CD14-positive monocyte (primary cell): ENCODE measurements at regions not wholly inside any gene's neighbourhood (a gene's known extent, or its start where the extent isn't known, plus 50 kb on each side); places are given as distances from the start of the nearest gene placed in this dataset.

Source experiments
- DNase-seq, 3 donors: peaks; one replicate each; pipeline ENCODE4 v3.0.0-alpha.2; 2011 to 2022
- H2AFZ ChIP-seq: 2 replicates; pipeline ENCODE4 v1.6.0; 2012; ENCODE audit warnings: mild to moderate bottlenecking, low read depth, low read length, inconsistent platforms; ENCODE audit not compliant: insufficient read depth, poor library complexity, severe bottlenecking
- H3K27ac ChIP-seq, 2 donors: 1 replicate in 1 of 2; 2 replicates in 1 of 2; pipeline ENCODE4 v1.5.1; 2012 to 2013; ENCODE audit warnings: low read length in 2 of 2, control low read depth in 1 of 2, inconsistent platforms in 1 of 2, low read depth in 1 of 2, mild to moderate bottlenecking in 1 of 2
- H3K27me3 ChIP-seq, 2 donors: one replicate each; pipeline versions ENCODE4 v1.6.0 to v1.6.1; 2011 to 2013; ENCODE audit warnings: low read length in 2 of 2; ENCODE audit not compliant: control insufficient read depth in 2 of 2, insufficient read depth in 2 of 2
- H3K36me3 ChIP-seq, 2 donors: replicated peaks in 1 of 2; 1 replicate in 1 of 2; 2 replicates in 1 of 2; pipeline versions ENCODE4 v1.5.1 to v1.6.1; 2012 to 2013; ENCODE audit warnings: low read length in 2 of 2, control low read depth in 1 of 2, inconsistent platforms in 1 of 2, mild to moderate bottlenecking in 1 of 2; ENCODE audit not compliant: insufficient read depth in 2 of 2, control insufficient read depth in 1 of 2
- H3K4me1 ChIP-seq, 2 donors: 1 replicate in 1 of 2; 2 replicates in 1 of 2; pipeline versions ENCODE4 v1.5.1 to v1.6.1; 2012 to 2013; ENCODE audit warnings: low read length in 2 of 2, control low read depth in 1 of 2, inconsistent platforms in 1 of 2, mild to moderate bottlenecking in 1 of 2, moderate library complexity in 1 of 2; ENCODE audit not compliant: insufficient read depth in 2 of 2, control insufficient read depth in 1 of 2
- H3K4me2 ChIP-seq: replicated peaks from 2 replicates; pipeline ENCODE3; 2012; ENCODE audit warnings: low read length, moderate library complexity, mild to moderate bottlenecking; ENCODE audit not compliant: poor library complexity, severe bottlenecking; ENCODE audit errors: extremely low read depth
- H3K4me3 ChIP-seq, 3 experiments: fragments of 200-600 bp in 1 of 3; sonication (generic) in 1 of 3; replicated peaks in 1 of 3; 1 replicate in 2 of 3; 2 replicates in 1 of 3; pipeline ENCODE4 v1.5.1; 2011 to 2013; ENCODE audit warnings: low read length in 3 of 3, mild to moderate bottlenecking in 3 of 3, control low read depth in 2 of 3, low read depth in 2 of 3, inconsistent platforms in 1 of 3, moderate library complexity in 1 of 3
- H3K79me2 ChIP-seq: 2 replicates; pipeline ENCODE4 v1.6.0; 2012; ENCODE audit warnings: mild to moderate bottlenecking, control low read depth, inconsistent platforms, low read length, moderate library complexity; ENCODE audit not compliant: insufficient read depth
- H3K9ac ChIP-seq: 2 replicates; pipeline ENCODE4 v1.6.0; 2017; ENCODE audit warnings: low read length, mild to moderate bottlenecking; ENCODE audit not compliant: insufficient read depth, poor library complexity, severe bottlenecking
- H3K9me3 ChIP-seq, 2 donors: replicated peaks in 1 of 2; 1 replicate in 1 of 2; 2 replicates in 1 of 2; pipeline versions ENCODE4 v1.5.1 to v1.6.1; 2012 to 2013; ENCODE audit warnings: low read length in 2 of 2, control low read depth in 1 of 2; ENCODE audit not compliant: control insufficient read depth in 1 of 2, insufficient read depth in 1 of 2
- H4K20me1 ChIP-seq: 2 replicates; pipeline ENCODE4 v1.6.0; 2012; ENCODE audit warnings: mild to moderate bottlenecking, low read length, control low read depth, moderate library complexity; ENCODE audit not compliant: insufficient read depth
- H3K27ac Mint-ChIP-seq, 7 donors: one replicate each; pipeline ENCODE4 v1.8.0; 2020; ENCODE audit warnings: mild to moderate bottlenecking in 7 of 7, mixed read lengths in 7 of 7, moderate library complexity in 6 of 7, inconsistent platforms in 2 of 7
- H3K27me3 Mint-ChIP-seq, 3 donors: one replicate each; pipeline ENCODE4 v1.8.0; 2021 to 2022; ENCODE audit warnings: low read depth in 3 of 3, mild to moderate bottlenecking in 3 of 3, mixed read lengths in 3 of 3, moderate library complexity in 3 of 3, inconsistent platforms in 1 of 3
- H3K36me3 Mint-ChIP-seq, 2 donors: one replicate each; pipeline ENCODE4 v1.8.0; 2020; ENCODE audit warnings: mixed read lengths in 2 of 2, inconsistent platforms in 1 of 2, mild to moderate bottlenecking in 1 of 2
- H3K4me1 Mint-ChIP-seq: one replicate; pipeline ENCODE4 v1.8.0; 2020; ENCODE audit warnings: mild to moderate bottlenecking, mixed read lengths
- H3K4me3 Mint-ChIP-seq, 2 donors: one replicate each; pipeline ENCODE4 v1.8.0; 2020; ENCODE audit warnings: mild to moderate bottlenecking in 2 of 2, mixed read lengths in 2 of 2, moderate library complexity in 1 of 2
- H3K9me3 Mint-ChIP-seq, 7 donors: one replicate each; pipeline ENCODE4 v1.8.0; 2020 to 2022; ENCODE audit warnings: mixed read lengths in 7 of 7, mild to moderate bottlenecking in 6 of 7, moderate library complexity in 6 of 7, inconsistent platforms in 2 of 7
- CTCF ChIP-seq: fragments of 200-600 bp; IDR thresholded peaks from one replicate; pipeline ENCODE4 v1.8.0; 2022; ENCODE audit warnings: antibody characterized with exemption, mild to moderate bottlenecking
- WGBS: methylation state at CpG from one replicate; pipeline ENCODE4 v1.1.5; 2013; ENCODE audit warnings: missing lambda C conversion rate; ENCODE audit not compliant: insufficient coverage; 5-methylcytosine and 5-hydroxymethylcytosine counted together
- intact Hi-C, 2 donors: fragments of 100-400 bp; cut with micrococcal nuclease; formaldehyde crosslinking; loops; one replicate each; pipeline versions ENCODE4 v1.15.0 to v1.15.1; 2023

GRCh38 chr4:22215084-22215483 lies 266.5 kb upstream of the KCNIP4 start:
- H3K79me2 ChIP-seq: no peaks in the 10 kb centered on the region
- H3K9ac ChIP-seq: no peak overlapping the region
- no peaks in the 10 kb centered on the region for H3K27me3 ChIP-seq
- no peak overlapping the region for H3K4me2 ChIP-seq
- WGBS: no CpG with 5 or more reads among the region's 1 CpG
- H3K27ac ChIP-seq: no peak overlapping the region
- H3K4me1 Mint-ChIP-seq: no peaks in the 10 kb centered on the region
- DNase-seq: no peak
- no peak overlapping the region for H3K27ac Mint-ChIP-seq
- no peaks in the 10 kb centered on the region for H3K9me3 ChIP-seq
- no peaks in the 10 kb centered on the region for H3K36me3 Mint-ChIP-seq
- no peaks in the 10 kb centered on the region for H3K36me3 ChIP-seq
- no peak overlapping the region for H3K4me3 ChIP-seq
- intact Hi-C loops: no loop called here
- H3K27me3 Mint-ChIP-seq: peaks cover 0 to 2% (median 1%) of the 10 kb centered on the region in 3 donors
- no peak overlapping the region for H2AFZ ChIP-seq
- no peak overlapping the region for H3K4me3 Mint-ChIP-seq
- no peak for TF ChIP-seq CTCF
- peaks cover 0 to 4% (median 0%) of the 10 kb centered on the region in 7 donors for H3K9me3 Mint-ChIP-seq
- H3K4me1 ChIP-seq: no peaks in the 10 kb centered on the region
- H4K20me1 ChIP-seq: no peaks in the 10 kb centered on the region

GRCh38 chr4:22203711-22204011 lies 255.1 kb upstream of the KCNIP4 start:
- H3K4me1 ChIP-seq: no peaks in the 10 kb centered on the region
- Mint-ChIP-seq H3K9me3 (peaks cover 0 to 2% (median 0%) of the 10 kb centered on the region in 7 donors), H3K27ac (no peak overlapping the region), H3K4me3 (no peak overlapping the region), H3K4me1 (no peaks in the 10 kb centered on the region), H3K36me3 (no peaks in the 10 kb centered on the region), H3K27me3 (no peaks in the 10 kb centered on the region)
- no peaks in the 10 kb centered on the region for H3K79me2 ChIP-seq
- H3K36me3 ChIP-seq: no peaks in the 10 kb centered on the region
- no peak overlapping the region for H2AFZ ChIP-seq
- H3K4me3 ChIP-seq: no peak overlapping the region
- H3K27ac ChIP-seq: no peak overlapping the region
- H4K20me1 ChIP-seq: no peaks in the 10 kb centered on the region
- no peak for DNase-seq
- WGBS: no CpG with 5 or more reads among the region's 1 CpG
- H3K9me3 ChIP-seq: no peaks in the 10 kb centered on the region
- no peak overlapping the region for H3K4me2 ChIP-seq
- no peaks in the 10 kb centered on the region for H3K27me3 ChIP-seq
- H3K9ac ChIP-seq: no peak overlapping the region
- intact Hi-C loops: no loop called here
- no peak for TF ChIP-seq CTCF
